Loucy (cell line): ENCODE measurements at regions not wholly inside any gene's neighbourhood (a gene's known extent, or its start where the extent isn't known, plus 50 kb on each side); places are given as distances from the start of the nearest gene placed in this dataset.
"Not testable (repeated sequence)": the region's sequence is repeated elsewhere in the genome, so short reads cannot be mapped to it uniquely, and the experiment has no call there.

Source experiments
- H2AFZ ChIP-seq: fragments of 200-600 bp; sonication (generic); 2 replicates; pipeline ENCODE4 v1.6.0; 2016; ENCODE audit warnings: antibody characterized with exemption, mild to moderate bottlenecking, low read length, moderate library complexity
- H3F3A ChIP-seq: fragments of 200-600 bp; 2 replicates; pipeline ENCODE4 v1.6.0; 2016; ENCODE audit warnings: antibody characterized with exemption, low read depth, mild to moderate bottlenecking
- H3K27me3 ChIP-seq: fragments of 200-600 bp; sonication (generic); 2 replicates; pipeline ENCODE4 v1.6.1; 2014; ENCODE audit warnings: low read length, mild to moderate bottlenecking; ENCODE audit not compliant: insufficient read depth, poor library complexity, severe bottlenecking
- H3K36me3 ChIP-seq: fragments of 200-600 bp; sonication (generic); 2 replicates; pipeline ENCODE4 v1.6.1; 2016; ENCODE audit warnings: low read length; ENCODE audit not compliant: insufficient read depth
- H3K4me1 ChIP-seq: fragments of 200-600 bp; sonication (generic); 2 replicates; pipeline ENCODE4 v1.5.1; 2014; ENCODE audit warnings: low read length, mild to moderate bottlenecking; ENCODE audit not compliant: insufficient read depth, poor library complexity, severe bottlenecking
- H3K4me2 ChIP-seq: fragments of 200-600 bp; sonication (generic); 2 replicates; pipeline ENCODE4 v1.6.0; 2014; ENCODE audit warnings: antibody characterized with exemption, low read length, low read depth, mild to moderate bottlenecking; ENCODE audit not compliant: poor library complexity, severe bottlenecking
- H3K4me3 ChIP-seq: fragments of 200-600 bp; sonication (generic); 2 replicates; pipeline ENCODE4 v1.5.1; 2014; ENCODE audit warnings: low read length, mild to moderate bottlenecking, mixed read lengths; ENCODE audit not compliant: poor library complexity, severe bottlenecking
- H3K79me2 ChIP-seq: fragments of 200-600 bp; sonication (generic); 2 replicates; pipeline ENCODE4 v1.6.1; 2014; ENCODE audit warnings: low read length; ENCODE audit not compliant: insufficient read depth
- H3K9ac ChIP-seq: fragments of 200-600 bp; sonication (generic); 2 replicates; pipeline ENCODE4 v1.6.0; 2014; ENCODE audit warnings: mild to moderate bottlenecking, low read depth, low read length, moderate library complexity; ENCODE audit not compliant: poor library complexity, severe bottlenecking
- H3K9me2 ChIP-seq: fragments of 200-600 bp; sonication (generic); replicated peaks from 2 replicates; pipeline ENCODE4 v1.6.1; 2016; ENCODE audit warnings: low read depth, low read length, mixed read lengths
- H3K9me3 ChIP-seq: fragments of 200-600 bp; sonication (generic); 2 replicates; pipeline ENCODE4 v1.6.1; 2014; ENCODE audit warnings: mild to moderate bottlenecking, antibody characterized with exemption, low read length, low read depth; ENCODE audit not compliant: insufficient read depth
- H4K20me1 ChIP-seq: fragments of 200-600 bp; sonication (generic); 2 replicates; pipeline ENCODE4 v1.6.0; 2014; ENCODE audit warnings: antibody characterized with exemption, low read length, mild to moderate bottlenecking; ENCODE audit not compliant: insufficient read depth, poor library complexity, severe bottlenecking
- EZH2phosphoT487 ChIP-seq: fragments of 200-600 bp; IDR thresholded peaks from 2 replicates; pipeline ENCODE4 v1.6.1; 2018; ENCODE audit warnings: antibody characterized with exemption, mild to moderate bottlenecking, moderate library complexity, borderline replicate concordance
- TF ChIP-seq, protein P1 (sequence below): fragments of 200-600 bp; sonication (generic); conservative IDR thresholded peaks from 2 replicates; pipeline ENCODE4 v1.5.1; 2014; ENCODE audit warnings: mild to moderate bottlenecking, antibody characterized with exemption, low read length

- no peaks in the 10 kb centered on the region for H3K36me3 ChIP-seq
- H3K9ac ChIP-seq = no peak overlapping the region
- no peaks in the 10 kb centered on the region for H3K9me3 ChIP-seq
- H3F3A ChIP-seq = no peaks in the 10 kb centered on the region
- no peaks in the 10 kb centered on the region for H3K27me3 ChIP-seq
- H4K20me1 ChIP-seq = no peaks in the 10 kb centered on the region
- H3K4me1 ChIP-seq = no peaks in the 10 kb centered on the region
- H3K79me2 ChIP-seq = no peaks in the 10 kb centered on the region
- H2AFZ ChIP-seq = no peak overlapping the region
- no peaks in the 10 kb centered on the region for H3K9me2 ChIP-seq
- no peak overlapping the region for H3K4me3 ChIP-seq
- no peak overlapping the region for H3K4me2 ChIP-seq
- no peak for TF ChIP-seq EZH2phosphoT487
- TF ChIP-seq, protein P1, sequence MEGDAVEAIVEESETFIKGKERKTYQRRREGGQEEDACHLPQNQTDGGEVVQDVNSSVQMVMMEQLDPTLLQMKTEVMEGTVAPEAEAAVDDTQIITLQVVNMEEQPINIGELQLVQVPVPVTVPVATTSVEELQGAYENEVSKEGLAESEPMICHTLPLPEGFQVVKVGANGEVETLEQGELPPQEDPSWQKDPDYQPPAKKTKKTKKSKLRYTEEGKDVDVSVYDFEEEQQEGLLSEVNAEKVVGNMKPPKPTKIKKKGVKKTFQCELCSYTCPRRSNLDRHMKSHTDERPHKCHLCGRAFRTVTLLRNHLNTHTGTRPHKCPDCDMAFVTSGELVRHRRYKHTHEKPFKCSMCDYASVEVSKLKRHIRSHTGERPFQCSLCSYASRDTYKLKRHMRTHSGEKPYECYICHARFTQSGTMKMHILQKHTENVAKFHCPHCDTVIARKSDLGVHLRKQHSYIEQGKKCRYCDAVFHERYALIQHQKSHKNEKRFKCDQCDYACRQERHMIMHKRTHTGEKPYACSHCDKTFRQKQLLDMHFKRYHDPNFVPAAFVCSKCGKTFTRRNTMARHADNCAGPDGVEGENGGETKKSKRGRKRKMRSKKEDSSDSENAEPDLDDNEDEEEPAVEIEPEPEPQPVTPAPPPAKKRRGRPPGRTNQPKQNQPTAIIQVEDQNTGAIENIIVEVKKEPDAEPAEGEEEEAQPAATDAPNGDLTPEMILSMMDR = no peak
These were observed 383.6 kb downstream of the BCKDHB start for GRCh38 chr6:80489911-80490635.

DNA sequence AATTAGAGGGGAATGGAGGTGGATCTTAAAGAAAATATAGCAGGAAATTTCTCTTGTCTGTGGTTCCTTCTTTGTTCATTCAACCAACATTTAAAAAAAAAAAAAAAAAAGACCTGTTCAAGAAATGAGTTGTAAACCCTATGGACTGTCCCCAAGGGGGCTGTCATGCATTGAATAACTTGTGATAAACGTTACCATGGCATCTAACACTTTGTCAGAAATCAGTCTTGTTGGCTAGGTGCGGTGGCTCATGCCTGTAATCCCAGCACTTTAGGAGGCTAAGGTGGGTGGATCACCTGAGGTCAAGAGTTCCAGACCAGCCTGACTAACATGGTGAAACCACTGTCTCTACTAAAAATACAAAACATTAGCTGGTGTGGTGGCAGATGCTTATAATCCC, 381.7 kb downstream of the BCKDHB start:
- Histone ChIP-seq H3K4me2 (no peak overlapping the region), H3K4me1 (no peaks in the 10 kb centered on the region), H3K9me3 (no peaks in the 10 kb centered on the region), H4K20me1 (no peaks in the 10 kb centered on the region), H3K36me3 (no peaks in the 10 kb centered on the region), H3F3A (no peaks in the 10 kb centered on the region), H3K4me3 (no peak overlapping the region), H3K9ac (no peak overlapping the region), H3K27me3 (no peaks in the 10 kb centered on the region), H3K79me2 (no peaks in the 10 kb centered on the region), H3K9me2 (no peaks in the 10 kb centered on the region), H2AFZ (no peak overlapping the region)
- no peak for TF ChIP-seq EZH2phosphoT487
- TF ChIP-seq, protein P1 = no peak

GRCh38 chr6:80485494-80485893, 379.0 kb downstream of the BCKDHB start:
- not testable (repeated sequence) for H3K79me2 ChIP-seq

DNA sequence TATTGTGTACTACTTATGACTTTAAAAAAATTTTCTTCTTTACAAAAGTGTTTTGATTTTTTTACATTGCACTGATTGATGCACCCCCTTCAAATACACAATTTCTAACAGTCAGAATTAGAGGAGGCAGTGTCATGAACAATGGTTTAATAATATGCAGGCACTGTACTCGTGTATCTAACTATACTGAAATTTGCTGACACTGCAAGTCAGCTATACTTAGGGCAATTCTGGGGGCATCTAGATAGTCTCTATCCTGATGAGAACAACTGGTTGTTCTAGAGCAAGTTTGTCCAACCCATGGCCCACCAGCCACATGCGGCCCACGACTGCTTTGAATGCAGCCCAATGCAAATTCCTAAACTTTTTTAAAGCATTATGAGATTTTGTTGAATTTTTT, 375.6 kb downstream of the BCKDHB start:
- TF ChIP-seq EZH2phosphoT487 = no peak
- TF ChIP-seq, protein P1 = no peak
- H3K9ac ChIP-seq = no peak overlapping the region
- no peaks in the 10 kb centered on the region for H3K9me3 ChIP-seq
- no peaks in the 10 kb centered on the region for H3F3A ChIP-seq
- H3K4me1 ChIP-seq = no peaks in the 10 kb centered on the region
- H3K79me2 ChIP-seq = no peaks in the 10 kb centered on the region
- no peaks in the 10 kb centered on the region for H4K20me1 ChIP-seq
- no peaks in the 10 kb centered on the region for H3K36me3 ChIP-seq
- no peaks in the 10 kb centered on the region for H3K27me3 ChIP-seq
- H2AFZ ChIP-seq = no peak overlapping the region
- H3K4me2 ChIP-seq = no peak overlapping the region
- no peaks in the 10 kb centered on the region for H3K9me2 ChIP-seq
- no peak overlapping the region for H3K4me3 ChIP-seq

More at GRCh38 chr6:80485494-80485893, 379.0 kb downstream of the BCKDHB start:
- not testable (repeated sequence) for H3K9me2 ChIP-seq, H3K4me2 ChIP-seq, H3K36me3 ChIP-seq, H2AFZ ChIP-seq, H3K9ac ChIP-seq, H4K20me1 ChIP-seq, H3K9me3 ChIP-seq, H3K4me3 ChIP-seq, H3K4me1 ChIP-seq, H3K27me3 ChIP-seq, H3F3A ChIP-seq
